ENCODE measurements at regions not wholly inside any gene's neighbourhood (a gene's known extent, or its start where the extent isn't known, plus 50 kb on each side); places are given as distances from the start of the nearest gene placed in this dataset.
"Not testable (repeated sequence)": the region's sequence is repeated elsewhere in the genome, so short reads cannot be mapped to it uniquely, and the experiment has no call there.

DNA sequence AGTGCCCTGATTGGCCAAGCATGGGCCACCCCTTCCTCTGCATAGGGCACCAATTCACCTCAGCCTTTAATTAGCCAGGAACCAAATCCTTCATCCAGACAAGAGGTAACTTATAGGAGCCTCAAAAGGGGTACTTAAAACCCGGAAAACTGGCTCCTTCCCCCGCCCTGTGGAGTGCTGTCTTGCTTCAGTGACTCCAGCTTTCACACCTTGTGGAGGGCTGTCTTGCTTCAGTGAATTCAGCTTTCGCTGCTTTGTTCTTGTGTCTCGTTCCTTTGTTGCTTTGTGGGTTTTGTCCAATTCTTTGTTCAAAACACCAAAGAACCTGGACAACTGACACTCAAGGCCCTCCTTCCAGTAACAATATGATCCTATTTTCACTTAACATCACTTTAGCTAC, 82.2 kb upstream of the FRG1 start:
- Histone ChIP-seq H3K9me3 (no peaks in the 10 kb centered on the region), H3K4me3 (no peak overlapping the region), H3K36me3 (no peaks in the 10 kb centered on the region), H3K27ac (no peak overlapping the region), H3K4me1 (no peaks in the 10 kb centered on the region), H3K27me3 (no peaks in the 10 kb centered on the region)
- TF ChIP-seq, protein P1, sequence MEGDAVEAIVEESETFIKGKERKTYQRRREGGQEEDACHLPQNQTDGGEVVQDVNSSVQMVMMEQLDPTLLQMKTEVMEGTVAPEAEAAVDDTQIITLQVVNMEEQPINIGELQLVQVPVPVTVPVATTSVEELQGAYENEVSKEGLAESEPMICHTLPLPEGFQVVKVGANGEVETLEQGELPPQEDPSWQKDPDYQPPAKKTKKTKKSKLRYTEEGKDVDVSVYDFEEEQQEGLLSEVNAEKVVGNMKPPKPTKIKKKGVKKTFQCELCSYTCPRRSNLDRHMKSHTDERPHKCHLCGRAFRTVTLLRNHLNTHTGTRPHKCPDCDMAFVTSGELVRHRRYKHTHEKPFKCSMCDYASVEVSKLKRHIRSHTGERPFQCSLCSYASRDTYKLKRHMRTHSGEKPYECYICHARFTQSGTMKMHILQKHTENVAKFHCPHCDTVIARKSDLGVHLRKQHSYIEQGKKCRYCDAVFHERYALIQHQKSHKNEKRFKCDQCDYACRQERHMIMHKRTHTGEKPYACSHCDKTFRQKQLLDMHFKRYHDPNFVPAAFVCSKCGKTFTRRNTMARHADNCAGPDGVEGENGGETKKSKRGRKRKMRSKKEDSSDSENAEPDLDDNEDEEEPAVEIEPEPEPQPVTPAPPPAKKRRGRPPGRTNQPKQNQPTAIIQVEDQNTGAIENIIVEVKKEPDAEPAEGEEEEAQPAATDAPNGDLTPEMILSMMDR (IDR thresholded peaks at IDR 0.05): no peak
- ATAC-seq (no peak), DNase-seq (no peak)
- intact Hi-C loops (cut with DNase I): no loop called here

DNA sequence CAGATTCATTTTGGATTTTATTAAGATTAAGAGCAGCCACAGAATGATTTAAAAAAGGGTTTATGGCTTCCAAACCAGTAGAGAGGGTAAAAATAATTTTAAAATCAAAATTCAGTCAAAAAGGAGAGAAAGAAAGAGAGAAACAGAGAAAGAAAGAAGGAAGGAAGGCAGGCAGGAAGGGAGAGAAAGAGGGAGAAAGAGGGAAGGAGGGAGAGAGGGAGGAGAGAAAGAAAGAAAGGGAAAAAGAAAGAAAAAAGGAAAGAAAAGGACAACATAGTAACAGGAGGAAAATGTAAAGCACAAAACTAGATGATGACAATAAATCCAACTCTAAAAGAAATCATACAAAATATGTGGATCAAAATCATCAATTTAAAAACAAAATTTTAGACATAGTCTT, 79.6 kb upstream of the FRG1 start:
- DNase-seq: no peak
- H3K27ac ChIP-seq: no peak overlapping the region
- no peaks in the 10 kb centered on the region for H3K27me3 ChIP-seq
- no peaks in the 10 kb centered on the region for H3K9me3 ChIP-seq
- intact Hi-C loops (cut with DNase I): no loop called here
- H3K4me1 ChIP-seq: no peaks in the 10 kb centered on the region
- H3K36me3 ChIP-seq: no peaks in the 10 kb centered on the region
- no peak overlapping the region for H3K4me3 ChIP-seq
- ATAC-seq: no peak
- TF ChIP-seq, protein P1 (IDR thresholded peaks at IDR 0.05): no peak

DNA sequence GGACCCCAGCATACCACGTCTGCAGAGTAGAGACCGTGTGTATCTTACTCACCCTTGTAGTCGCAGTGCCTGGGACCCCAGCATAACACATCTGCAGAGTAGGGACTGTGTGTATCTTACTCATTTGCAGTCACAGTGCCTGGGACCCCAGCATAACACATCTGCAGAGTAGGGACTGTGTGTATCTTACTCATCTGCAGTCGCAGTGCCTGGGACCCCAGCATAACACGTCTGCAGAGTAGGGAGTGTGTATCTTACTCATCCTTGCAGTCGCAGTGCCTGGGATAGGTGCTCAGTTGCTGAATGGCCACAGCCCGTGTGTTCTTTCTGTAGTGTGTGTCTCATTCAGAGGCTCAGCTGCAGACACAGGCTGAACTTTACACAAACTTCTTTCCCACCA, 71.4 kb upstream of the FRG1 start:
- Histone ChIP-seq H3K27me3 (no peaks in the 10 kb centered on the region), H3K4me3 (no peak overlapping the region), H3K36me3 (no peaks in the 10 kb centered on the region), H3K4me1 (no peaks in the 10 kb centered on the region), H3K9me3 (no peaks in the 10 kb centered on the region), H3K27ac (no peak overlapping the region)
- no peak for DNase-seq
- ATAC-seq: no peak
- TF ChIP-seq, protein P1 (IDR thresholded peaks at IDR 0.05): no peak
- intact Hi-C loops (cut with DNase I): no loop called here

DNA sequence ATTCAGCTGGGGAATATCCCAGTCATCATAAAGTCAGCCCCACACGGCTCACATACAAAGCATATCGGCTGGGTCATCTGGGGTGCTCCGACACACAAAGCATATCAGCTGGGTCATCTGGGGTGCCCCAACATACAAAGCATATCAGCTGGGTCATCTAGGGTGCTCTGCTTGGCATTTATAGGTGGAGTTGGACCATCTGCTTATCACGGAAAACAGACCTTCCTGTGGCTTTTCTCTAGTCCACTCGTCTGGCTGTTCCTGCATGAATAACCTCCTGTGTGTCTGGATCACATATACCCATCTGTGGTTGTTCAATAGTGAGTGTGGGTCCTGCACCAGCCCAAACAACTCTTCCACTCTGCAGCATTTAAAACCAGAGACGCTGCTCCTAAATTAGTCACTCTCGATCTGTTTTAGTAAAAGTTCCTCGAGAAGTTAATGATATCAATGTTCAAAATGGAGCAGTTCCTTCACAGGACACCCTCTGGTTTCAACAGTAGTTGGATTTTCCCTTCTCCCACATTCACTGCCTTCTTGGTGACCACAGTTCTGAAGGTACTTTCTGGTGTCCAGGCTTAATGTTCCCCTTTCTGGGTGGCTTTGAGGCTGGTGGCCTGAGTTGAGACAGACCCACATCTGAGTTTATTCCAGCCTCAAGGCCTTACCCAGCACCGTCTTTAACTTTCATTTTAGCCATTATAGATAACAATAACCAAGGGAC, 70.0 kb upstream of the FRG1 start:
- no peak for DNase-seq
- H3K27ac ChIP-seq: no peak overlapping the region
- H3K27me3 ChIP-seq: no peaks in the 10 kb centered on the region
- TF ChIP-seq, protein P1 (IDR thresholded peaks at IDR 0.05): no peak
- H3K4me3 ChIP-seq: no peak overlapping the region
- H3K4me1 ChIP-seq: no peaks in the 10 kb centered on the region
- H3K9me3 ChIP-seq: no peaks in the 10 kb centered on the region
- ATAC-seq: no peak
- no peaks in the 10 kb centered on the region for H3K36me3 ChIP-seq
- intact Hi-C loops (cut with DNase I): no loop called here

DNA sequence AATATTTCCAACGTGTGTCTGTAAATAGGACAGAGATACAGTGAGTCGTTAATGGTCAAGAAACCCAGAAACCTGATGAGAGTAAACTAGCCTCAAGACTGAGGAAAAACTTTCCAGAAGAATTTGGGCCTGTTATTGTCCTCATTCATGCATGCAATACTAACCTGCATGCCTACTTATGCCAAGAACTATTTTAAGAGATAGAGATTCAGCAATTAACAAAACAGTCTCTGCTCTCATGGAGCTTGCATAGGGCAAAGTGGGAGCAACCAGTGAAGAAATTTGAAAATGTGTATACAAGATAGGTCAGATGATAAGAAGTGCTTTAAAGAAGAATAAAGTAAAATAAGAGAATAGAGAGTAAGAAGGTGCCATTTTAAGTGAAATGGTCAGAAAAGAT, 66.1 kb upstream of the FRG1 start:
- no peaks in the 10 kb centered on the region for H3K36me3 ChIP-seq
- intact Hi-C loops (cut with DNase I): no loop called here
- no peaks in the 10 kb centered on the region for H3K4me1 ChIP-seq
- H3K27me3 ChIP-seq: no peaks in the 10 kb centered on the region
- no peak for ATAC-seq
- H3K4me3 ChIP-seq: no peak overlapping the region
- no peaks in the 10 kb centered on the region for H3K9me3 ChIP-seq
- H3K27ac ChIP-seq: no peak overlapping the region
- TF ChIP-seq, protein P1 (IDR thresholded peaks at IDR 0.05): no peak
- DNase-seq: no peak

DNA sequence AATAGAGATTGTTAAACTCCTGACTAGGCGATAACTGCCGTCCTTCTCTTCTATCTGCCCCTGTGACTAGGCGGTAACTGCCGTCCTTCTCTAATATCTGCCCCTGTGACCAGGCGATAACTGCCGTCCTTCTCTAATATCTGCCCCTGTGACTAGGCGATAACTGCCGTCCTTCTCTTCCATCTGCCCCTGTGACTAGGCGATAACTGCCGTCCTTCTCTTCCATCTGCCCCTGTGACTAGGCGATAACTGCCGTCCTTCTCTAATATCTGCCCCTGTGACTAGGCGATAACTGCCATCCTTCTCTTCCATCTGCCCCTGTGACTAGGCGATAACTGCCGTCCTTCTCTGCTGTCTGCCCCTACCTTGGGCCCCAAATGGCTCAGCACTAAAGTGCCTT, 59.5 kb upstream of the FRG1 start:
- peak; percentile 70 for DNase-seq
- H3K27ac ChIP-seq, H3K4me3 ChIP-seq: not testable (repeated sequence)

DNA sequence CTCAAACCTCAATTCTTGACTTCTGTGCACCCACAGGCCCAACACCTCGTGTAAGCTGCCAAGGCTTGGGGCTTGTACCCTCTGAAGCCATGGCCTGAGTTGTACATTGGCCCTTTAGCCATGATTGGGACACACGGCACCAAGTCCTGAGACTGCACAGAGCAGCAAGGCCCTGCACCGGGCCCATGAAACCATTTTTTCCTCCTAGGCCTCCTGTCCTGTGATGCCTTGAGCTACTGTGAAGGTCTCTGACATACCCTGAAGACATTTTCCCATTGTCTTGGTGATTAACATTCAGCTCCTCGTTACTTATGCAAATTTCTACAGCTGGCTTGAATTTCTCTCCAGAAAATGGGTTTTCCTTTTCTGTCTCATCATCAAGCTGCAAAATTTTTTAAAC, 52.3 kb upstream of the FRG1 start:
- H3K4me3 ChIP-seq; ATAC-seq; H3K9me3 ChIP-seq; H3K27ac ChIP-seq; intact Hi-C loops (cut with DNase I); H3K36me3 ChIP-seq; DNase-seq; H3K27me3 ChIP-seq; H3K4me1 ChIP-seq: not testable (repeated sequence)

More for the DNA sequence above, 59.5 kb upstream of the FRG1 start:
- H3K9me3 ChIP-seq; H3K4me1 ChIP-seq; H3K36me3 ChIP-seq; H3K27me3 ChIP-seq; intact Hi-C loops (cut with DNase I); ATAC-seq: not testable (repeated sequence)
